CD14-positive monocyte (primary cell): ENCODE measurements at regions not wholly inside any gene's neighbourhood (a gene's known extent, or its start where the extent isn't known, plus 50 kb on each side); places are given as distances from the start of the nearest gene placed in this dataset.

Experiments used
- DNase-seq, 3 donors: peaks; one replicate each; pipeline ENCODE4 v3.0.0-alpha.2; 2011 to 2022
- H2AFZ ChIP-seq: 2 replicates; pipeline ENCODE4 v1.6.0; 2012; ENCODE audit warnings: mild to moderate bottlenecking, low read depth, low read length, inconsistent platforms; ENCODE audit not compliant: insufficient read depth, poor library complexity, severe bottlenecking
- H3K27ac ChIP-seq, 2 donors: 1 replicate in 1 of 2; 2 replicates in 1 of 2; pipeline ENCODE4 v1.5.1; 2012 to 2013; ENCODE audit warnings: low read length in 2 of 2, control low read depth in 1 of 2, inconsistent platforms in 1 of 2, low read depth in 1 of 2, mild to moderate bottlenecking in 1 of 2
- H3K27me3 ChIP-seq, 2 donors: one replicate each; pipeline versions ENCODE4 v1.6.0 to v1.6.1; 2011 to 2013; ENCODE audit warnings: low read length in 2 of 2; ENCODE audit not compliant: control insufficient read depth in 2 of 2, insufficient read depth in 2 of 2
- H3K36me3 ChIP-seq, 2 donors: replicated peaks in 1 of 2; 1 replicate in 1 of 2; 2 replicates in 1 of 2; pipeline versions ENCODE4 v1.5.1 to v1.6.1; 2012 to 2013; ENCODE audit warnings: low read length in 2 of 2, control low read depth in 1 of 2, inconsistent platforms in 1 of 2, mild to moderate bottlenecking in 1 of 2; ENCODE audit not compliant: insufficient read depth in 2 of 2, control insufficient read depth in 1 of 2
- H3K4me1 ChIP-seq, 2 donors: 1 replicate in 1 of 2; 2 replicates in 1 of 2; pipeline versions ENCODE4 v1.5.1 to v1.6.1; 2012 to 2013; ENCODE audit warnings: low read length in 2 of 2, control low read depth in 1 of 2, inconsistent platforms in 1 of 2, mild to moderate bottlenecking in 1 of 2, moderate library complexity in 1 of 2; ENCODE audit not compliant: insufficient read depth in 2 of 2, control insufficient read depth in 1 of 2
- H3K4me2 ChIP-seq: replicated peaks from 2 replicates; pipeline ENCODE3; 2012; ENCODE audit warnings: low read length, moderate library complexity, mild to moderate bottlenecking; ENCODE audit not compliant: poor library complexity, severe bottlenecking; ENCODE audit errors: extremely low read depth
- H3K4me3 ChIP-seq, 3 experiments: fragments of 200-600 bp in 1 of 3; sonication (generic) in 1 of 3; replicated peaks in 1 of 3; 1 replicate in 2 of 3; 2 replicates in 1 of 3; pipeline ENCODE4 v1.5.1; 2011 to 2013; ENCODE audit warnings: low read length in 3 of 3, mild to moderate bottlenecking in 3 of 3, control low read depth in 2 of 3, low read depth in 2 of 3, inconsistent platforms in 1 of 3, moderate library complexity in 1 of 3
- H3K79me2 ChIP-seq: 2 replicates; pipeline ENCODE4 v1.6.0; 2012; ENCODE audit warnings: mild to moderate bottlenecking, control low read depth, inconsistent platforms, low read length, moderate library complexity; ENCODE audit not compliant: insufficient read depth
- H3K9ac ChIP-seq: 2 replicates; pipeline ENCODE4 v1.6.0; 2017; ENCODE audit warnings: low read length, mild to moderate bottlenecking; ENCODE audit not compliant: insufficient read depth, poor library complexity, severe bottlenecking
- H3K9me3 ChIP-seq, 2 donors: replicated peaks in 1 of 2; 1 replicate in 1 of 2; 2 replicates in 1 of 2; pipeline versions ENCODE4 v1.5.1 to v1.6.1; 2012 to 2013; ENCODE audit warnings: low read length in 2 of 2, control low read depth in 1 of 2; ENCODE audit not compliant: control insufficient read depth in 1 of 2, insufficient read depth in 1 of 2
- H4K20me1 ChIP-seq: 2 replicates; pipeline ENCODE4 v1.6.0; 2012; ENCODE audit warnings: mild to moderate bottlenecking, low read length, control low read depth, moderate library complexity; ENCODE audit not compliant: insufficient read depth
- H3K27ac Mint-ChIP-seq, 7 donors: one replicate each; pipeline ENCODE4 v1.8.0; 2020; ENCODE audit warnings: mild to moderate bottlenecking in 7 of 7, mixed read lengths in 7 of 7, moderate library complexity in 6 of 7, inconsistent platforms in 2 of 7
- H3K27me3 Mint-ChIP-seq, 3 donors: one replicate each; pipeline ENCODE4 v1.8.0; 2021 to 2022; ENCODE audit warnings: low read depth in 3 of 3, mild to moderate bottlenecking in 3 of 3, mixed read lengths in 3 of 3, moderate library complexity in 3 of 3, inconsistent platforms in 1 of 3
- H3K36me3 Mint-ChIP-seq, 2 donors: one replicate each; pipeline ENCODE4 v1.8.0; 2020; ENCODE audit warnings: mixed read lengths in 2 of 2, inconsistent platforms in 1 of 2, mild to moderate bottlenecking in 1 of 2
- H3K4me1 Mint-ChIP-seq: one replicate; pipeline ENCODE4 v1.8.0; 2020; ENCODE audit warnings: mild to moderate bottlenecking, mixed read lengths
- H3K4me3 Mint-ChIP-seq, 2 donors: one replicate each; pipeline ENCODE4 v1.8.0; 2020; ENCODE audit warnings: mild to moderate bottlenecking in 2 of 2, mixed read lengths in 2 of 2, moderate library complexity in 1 of 2
- H3K9me3 Mint-ChIP-seq, 7 donors: one replicate each; pipeline ENCODE4 v1.8.0; 2020 to 2022; ENCODE audit warnings: mixed read lengths in 7 of 7, mild to moderate bottlenecking in 6 of 7, moderate library complexity in 6 of 7, inconsistent platforms in 2 of 7
- WGBS: methylation state at CpG from one replicate; pipeline ENCODE4 v1.1.5; 2013; ENCODE audit warnings: missing lambda C conversion rate; ENCODE audit not compliant: insufficient coverage; 5-methylcytosine and 5-hydroxymethylcytosine counted together
- intact Hi-C, 2 donors: fragments of 100-400 bp; cut with micrococcal nuclease; formaldehyde crosslinking; loops; one replicate each; pipeline versions ENCODE4 v1.15.0 to v1.15.1; 2023
- TF ChIP-seq, protein P1 (sequence below): fragments of 200-600 bp; IDR thresholded peaks from one replicate; pipeline ENCODE4 v1.8.0; 2022; ENCODE audit warnings: antibody characterized with exemption, mild to moderate bottlenecking

DNA sequence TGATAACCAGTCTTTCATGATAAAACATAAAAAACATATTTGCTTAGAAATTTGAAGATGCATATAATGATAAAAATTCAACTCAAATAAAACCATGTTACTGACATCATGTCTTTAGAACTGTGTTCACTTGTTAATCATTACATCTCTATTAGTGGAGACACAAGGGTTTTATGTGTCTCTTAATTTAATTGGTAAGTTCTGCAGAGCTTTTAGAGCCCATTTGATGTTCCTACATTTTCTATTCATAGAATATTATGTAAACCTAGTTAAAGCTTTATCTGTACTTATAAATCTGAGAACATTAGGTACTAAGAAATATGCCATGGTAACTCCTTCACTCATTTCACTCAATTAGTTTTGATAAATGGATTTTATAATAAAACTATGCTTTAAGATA is 285.4 kb downstream of the SLCO4C1 start:
- intact Hi-C loops: no loop called here
- H3K4me1 Mint-ChIP-seq: no peaks in the 10 kb centered on the region
- H3K9me3 Mint-ChIP-seq: no peaks in the 10 kb centered on the region

GRCh38 chr5:101997235-101997634 is 298.8 kb downstream of the SLCO4C1 start:
- H3K4me1 ChIP-seq: no peaks in the 10 kb centered on the region
- H3K27me3 ChIP-seq: no peaks in the 10 kb centered on the region
- no peaks in the 10 kb centered on the region for H3K36me3 ChIP-seq
- no peaks in the 10 kb centered on the region for H3K9me3 ChIP-seq
- Mint-ChIP-seq H3K36me3 (no peaks in the 10 kb centered on the region), H3K9me3 (peaks cover 0 to 3% (median 0%) of the 10 kb centered on the region in 7 donors), H3K4me1 (no peaks in the 10 kb centered on the region), H3K27me3 (peaks cover 0 to 4% (median 0%) of the 10 kb centered on the region in 3 donors), H3K27ac (no peak overlapping the region), H3K4me3 (no peak overlapping the region)
- no peak for DNase-seq
- no peak overlapping the region for H3K4me3 ChIP-seq
- TF ChIP-seq, protein P1, sequence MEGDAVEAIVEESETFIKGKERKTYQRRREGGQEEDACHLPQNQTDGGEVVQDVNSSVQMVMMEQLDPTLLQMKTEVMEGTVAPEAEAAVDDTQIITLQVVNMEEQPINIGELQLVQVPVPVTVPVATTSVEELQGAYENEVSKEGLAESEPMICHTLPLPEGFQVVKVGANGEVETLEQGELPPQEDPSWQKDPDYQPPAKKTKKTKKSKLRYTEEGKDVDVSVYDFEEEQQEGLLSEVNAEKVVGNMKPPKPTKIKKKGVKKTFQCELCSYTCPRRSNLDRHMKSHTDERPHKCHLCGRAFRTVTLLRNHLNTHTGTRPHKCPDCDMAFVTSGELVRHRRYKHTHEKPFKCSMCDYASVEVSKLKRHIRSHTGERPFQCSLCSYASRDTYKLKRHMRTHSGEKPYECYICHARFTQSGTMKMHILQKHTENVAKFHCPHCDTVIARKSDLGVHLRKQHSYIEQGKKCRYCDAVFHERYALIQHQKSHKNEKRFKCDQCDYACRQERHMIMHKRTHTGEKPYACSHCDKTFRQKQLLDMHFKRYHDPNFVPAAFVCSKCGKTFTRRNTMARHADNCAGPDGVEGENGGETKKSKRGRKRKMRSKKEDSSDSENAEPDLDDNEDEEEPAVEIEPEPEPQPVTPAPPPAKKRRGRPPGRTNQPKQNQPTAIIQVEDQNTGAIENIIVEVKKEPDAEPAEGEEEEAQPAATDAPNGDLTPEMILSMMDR: no peak
- no CpG with 5 or more reads among the region's 1 CpG for WGBS
- H4K20me1 ChIP-seq: no peaks in the 10 kb centered on the region
- no peak overlapping the region for H3K27ac ChIP-seq
- H3K79me2 ChIP-seq: no peaks in the 10 kb centered on the region
- intact Hi-C loops: loop anchor here in 1 of 2 donors (5.0 kb wide), 1 partner anchor 305 kb away; no protein-coding TSS in a partner anchor
- no peak overlapping the region for H3K4me2 ChIP-seq
- no peak overlapping the region for H3K9ac ChIP-seq
- no peak overlapping the region for H2AFZ ChIP-seq

More for the DNA sequence above, 285.4 kb downstream of the SLCO4C1 start:
- TF ChIP-seq, protein P1: no peak
- H3K4me3 Mint-ChIP-seq: no peak overlapping the region
- no peak overlapping the region for H3K4me2 ChIP-seq
- H3K9me3 ChIP-seq: no peaks in the 10 kb centered on the region
- H3K27me3 Mint-ChIP-seq: peaks cover 0 to 1% (median 0%) of the 10 kb centered on the region in 3 donors
- DNase-seq: no peak
- H4K20me1 ChIP-seq: no peaks in the 10 kb centered on the region
- no peak overlapping the region for H3K27ac Mint-ChIP-seq
- no peaks in the 10 kb centered on the region for H3K36me3 ChIP-seq
- no peak overlapping the region for H3K27ac ChIP-seq
- H2AFZ ChIP-seq: no peak overlapping the region
- no peaks in the 10 kb centered on the region for H3K27me3 ChIP-seq
- no peaks in the 10 kb centered on the region for H3K4me1 ChIP-seq
- H3K79me2 ChIP-seq: no peaks in the 10 kb centered on the region
- no peak overlapping the region for H3K9ac ChIP-seq
- no peak overlapping the region for H3K4me3 ChIP-seq
- H3K36me3 Mint-ChIP-seq: no peaks in the 10 kb centered on the region
